Activated CD4-positive, CD25-positive, alpha-beta regulatory T cell (primary cell): ENCODE measurements at regions not wholly inside any gene's neighbourhood (a gene's known extent, or its start where the extent isn't known, plus 50 kb on each side); places are given as distances from the start of the nearest gene placed in this dataset.

Experiments used
- DNase-seq, 4 experiments: peaks; one replicate each; lab custom pipeline; 2025; lab: John Stamatoyannopoulos, UW

GRCh38 chr2:22596306-22596705 lies 788.7 kb upstream of the KLHL29 start:
- no peak for DNase-seq

- no peak for DNase-seq
These were observed 784.8 kb upstream of the KLHL29 start for GRCh38 chr2:22600156-22600555.

GRCh38 chr2:22600999-22601398 lies 784.0 kb upstream of the KLHL29 start:
- DNase-seq, result no peak

- DNase-seq, result no peak
These were observed 780.8 kb upstream of the KLHL29 start for GRCh38 chr2:22604136-22604535.

- DNase-seq, result no peak
These were observed 768.9 kb upstream of the KLHL29 start for GRCh38 chr2:22616031-22616430.

- DNase-seq, result no peak
These were observed 761.4 kb upstream of the KLHL29 start for GRCh38 chr2:22623620-22624019.

- DNase-seq, result no peak
These were observed 758.4 kb upstream of the KLHL29 start for GRCh38 chr2:22626621-22627020.

GRCh38 chr2:22628221-22628620 lies 756.8 kb upstream of the KLHL29 start:
- DNase-seq, result no peak

- DNase-seq, result no peak
These were observed 756.1 kb upstream of the KLHL29 start for GRCh38 chr2:22628906-22629305.

- no peak for DNase-seq
These were observed 750.8 kb upstream of the KLHL29 start for GRCh38 chr2:22634167-22634566.

- no peak for DNase-seq
These were observed 728.6 kb upstream of the KLHL29 start for GRCh38 chr2:22656426-22656825.

- no peak for DNase-seq
These were observed 711.5 kb upstream of the KLHL29 start for GRCh38 chr2:22673529-22673928.

- no peak for DNase-seq
These were observed 701.1 kb upstream of the KLHL29 start for GRCh38 chr2:22683914-22684313.

- DNase-seq, result no peak
These were observed 694.9 kb upstream of the KLHL29 start for GRCh38 chr2:22690096-22690495.

GRCh38 chr2:22691666-22692065 lies 693.3 kb upstream of the KLHL29 start:
- no peak for DNase-seq

- DNase-seq, result no peak
These were observed 692.2 kb upstream of the KLHL29 start for GRCh38 chr2:22692746-22693145.

- DNase-seq, result no peak
These were observed 690.7 kb upstream of the KLHL29 start for GRCh38 chr2:22694300-22694699.

GRCh38 chr2:22694856-22695255 lies 690.1 kb upstream of the KLHL29 start:
- no peak for DNase-seq

- DNase-seq, result no peak
These were observed 687.8 kb upstream of the KLHL29 start for GRCh38 chr2:22697054-22697788.

GRCh38 chr2:22701561-22702160 lies 683.3 kb upstream of the KLHL29 start:
- DNase-seq, result no peak

- no peak for DNase-seq
These were observed 681.6 kb upstream of the KLHL29 start for GRCh38 chr2:22703286-22703920.

GRCh38 chr2:22719396-22719795 lies 665.6 kb upstream of the KLHL29 start:
- no peak for DNase-seq

GRCh38 chr2:22729466-22729865 lies 655.5 kb upstream of the KLHL29 start:
- no peak for DNase-seq
